Keratinocyte (primary cell): ENCODE measurements at regions not wholly inside any gene's neighbourhood (a gene's known extent, or its start where the extent isn't known, plus 50 kb on each side); places are given as distances from the start of the nearest gene placed in this dataset.

Experiments used
- EZH2 ChIP-seq: IDR thresholded peaks from one replicate; pipeline ENCODE4 v1.6.1; 2012; ENCODE audit warnings: inconsistent platforms, mild to moderate bottlenecking, low read length, moderate library complexity
- TF ChIP-seq, protein P1 (sequence below), 3 experiments: IDR thresholded peaks in 1 of 3; conservative IDR thresholded peaks in 1 of 3; optimal IDR thresholded peaks in 1 of 3; 2 replicates in 2 of 3; 3 replicates in 1 of 3; pipeline versions ENCODE3 to v1.5.1; 2011; ENCODE audit warnings: low read length in 3 of 3, mild to moderate bottlenecking in 3 of 3, moderate library complexity in 2 of 3, control low read depth in 1 of 3, inconsistent platforms in 1 of 3; ENCODE audit not compliant: insufficient read depth in 2 of 3; ENCODE audit errors: extremely low read depth in 1 of 3

DNA sequence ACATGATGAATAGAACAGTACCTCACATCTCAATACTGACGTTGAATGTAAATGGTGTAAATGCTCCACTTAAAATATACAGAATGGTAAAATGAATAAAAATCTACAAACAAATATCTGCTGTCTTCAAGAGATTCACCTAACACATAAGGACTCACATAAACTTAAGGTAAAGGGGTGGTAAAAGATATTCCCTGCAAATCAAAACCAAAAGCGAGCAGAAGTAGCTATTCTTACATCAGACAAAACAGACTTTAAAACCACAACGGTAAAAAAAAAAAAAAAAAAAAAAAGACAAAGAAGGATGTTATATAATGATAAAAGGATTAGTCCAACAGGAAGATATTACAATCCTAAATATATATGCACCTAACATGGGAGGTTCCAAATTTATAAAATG is 214.0 kb upstream of the MAST4 start:
- TF ChIP-seq, protein P1, sequence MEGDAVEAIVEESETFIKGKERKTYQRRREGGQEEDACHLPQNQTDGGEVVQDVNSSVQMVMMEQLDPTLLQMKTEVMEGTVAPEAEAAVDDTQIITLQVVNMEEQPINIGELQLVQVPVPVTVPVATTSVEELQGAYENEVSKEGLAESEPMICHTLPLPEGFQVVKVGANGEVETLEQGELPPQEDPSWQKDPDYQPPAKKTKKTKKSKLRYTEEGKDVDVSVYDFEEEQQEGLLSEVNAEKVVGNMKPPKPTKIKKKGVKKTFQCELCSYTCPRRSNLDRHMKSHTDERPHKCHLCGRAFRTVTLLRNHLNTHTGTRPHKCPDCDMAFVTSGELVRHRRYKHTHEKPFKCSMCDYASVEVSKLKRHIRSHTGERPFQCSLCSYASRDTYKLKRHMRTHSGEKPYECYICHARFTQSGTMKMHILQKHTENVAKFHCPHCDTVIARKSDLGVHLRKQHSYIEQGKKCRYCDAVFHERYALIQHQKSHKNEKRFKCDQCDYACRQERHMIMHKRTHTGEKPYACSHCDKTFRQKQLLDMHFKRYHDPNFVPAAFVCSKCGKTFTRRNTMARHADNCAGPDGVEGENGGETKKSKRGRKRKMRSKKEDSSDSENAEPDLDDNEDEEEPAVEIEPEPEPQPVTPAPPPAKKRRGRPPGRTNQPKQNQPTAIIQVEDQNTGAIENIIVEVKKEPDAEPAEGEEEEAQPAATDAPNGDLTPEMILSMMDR (optimal IDR thresholded peaks at IDR 0.05 in 1 of 3, IDR thresholded peaks at IDR 0.05 in 1 of 3, conservative IDR thresholded peaks at IDR 0.05 in 1 of 3; ENCODE audit: extremely low read depth in 1 of 3, insufficient read depth in 2 of 3, low read length in 3 of 3), result no peak
- TF ChIP-seq EZH2, result no peak
